ENCODE measurements at regions not wholly inside any gene's neighbourhood (a gene's known extent, or its start where the extent isn't known, plus 50 kb on each side); places are given as distances from the start of the nearest gene placed in this dataset.

DNA sequence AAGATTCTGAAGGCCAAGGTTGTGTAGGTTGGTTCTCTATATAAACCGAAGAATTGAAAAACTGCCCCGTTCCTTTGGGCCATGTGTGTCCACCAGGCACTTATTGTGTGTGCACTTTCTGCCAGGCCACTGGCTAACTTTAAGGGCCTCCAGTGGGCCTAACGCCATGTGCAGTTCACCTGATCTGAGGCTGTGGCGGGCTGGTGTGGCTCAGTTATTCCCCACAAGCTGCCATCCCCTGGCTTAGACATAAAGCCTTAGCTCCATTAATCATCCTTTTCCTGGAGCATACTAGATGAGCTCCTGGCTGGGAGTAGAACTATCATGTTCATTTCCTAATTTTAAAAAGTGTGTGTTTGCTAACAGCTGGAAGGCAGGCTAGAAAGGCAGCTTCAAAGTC, 304.1 kb upstream of the TNP1 start:
- H3K36me3 ChIP-seq (ENCODE audit: control insufficient read depth, insufficient read depth, low read length), result no peaks in the 10 kb centered on the region
- no peaks in the 10 kb centered on the region for H3K9me3 ChIP-seq (ENCODE audit: control insufficient read depth, insufficient read depth, low read depth, low read length)
- ChIA-PET POLR2A (no interaction called here), CTCF (no interaction called here)
- no peak overlapping the region for H3K27ac ChIP-seq (ENCODE audit: low read length)
- H3K4me1 ChIP-seq (ENCODE audit: control insufficient read depth, insufficient read depth, low read length), result no peaks in the 10 kb centered on the region
- BruUV-seq (replicated peaks), result no TSS peak
- no peak for TF ChIP-seq TCF7L2 (IDR thresholded peaks at IDR 0.05; ENCODE audit: low read depth, low read length)
- TF ChIP-seq, protein P1, sequence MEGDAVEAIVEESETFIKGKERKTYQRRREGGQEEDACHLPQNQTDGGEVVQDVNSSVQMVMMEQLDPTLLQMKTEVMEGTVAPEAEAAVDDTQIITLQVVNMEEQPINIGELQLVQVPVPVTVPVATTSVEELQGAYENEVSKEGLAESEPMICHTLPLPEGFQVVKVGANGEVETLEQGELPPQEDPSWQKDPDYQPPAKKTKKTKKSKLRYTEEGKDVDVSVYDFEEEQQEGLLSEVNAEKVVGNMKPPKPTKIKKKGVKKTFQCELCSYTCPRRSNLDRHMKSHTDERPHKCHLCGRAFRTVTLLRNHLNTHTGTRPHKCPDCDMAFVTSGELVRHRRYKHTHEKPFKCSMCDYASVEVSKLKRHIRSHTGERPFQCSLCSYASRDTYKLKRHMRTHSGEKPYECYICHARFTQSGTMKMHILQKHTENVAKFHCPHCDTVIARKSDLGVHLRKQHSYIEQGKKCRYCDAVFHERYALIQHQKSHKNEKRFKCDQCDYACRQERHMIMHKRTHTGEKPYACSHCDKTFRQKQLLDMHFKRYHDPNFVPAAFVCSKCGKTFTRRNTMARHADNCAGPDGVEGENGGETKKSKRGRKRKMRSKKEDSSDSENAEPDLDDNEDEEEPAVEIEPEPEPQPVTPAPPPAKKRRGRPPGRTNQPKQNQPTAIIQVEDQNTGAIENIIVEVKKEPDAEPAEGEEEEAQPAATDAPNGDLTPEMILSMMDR (IDR thresholded peaks at IDR 0.05), result no peak
- TF ChIP-seq POLR2AphosphoS5 (IDR thresholded peaks at IDR 0.05; ENCODE audit: low read depth, low read length), result no peak
- TF ChIP-seq SIN3A (IDR thresholded peaks at IDR 0.05; ENCODE audit: borderline replicate concordance, insufficient read depth, low read depth, low read length), result no peak
- TF ChIP-seq, protein P2, sequence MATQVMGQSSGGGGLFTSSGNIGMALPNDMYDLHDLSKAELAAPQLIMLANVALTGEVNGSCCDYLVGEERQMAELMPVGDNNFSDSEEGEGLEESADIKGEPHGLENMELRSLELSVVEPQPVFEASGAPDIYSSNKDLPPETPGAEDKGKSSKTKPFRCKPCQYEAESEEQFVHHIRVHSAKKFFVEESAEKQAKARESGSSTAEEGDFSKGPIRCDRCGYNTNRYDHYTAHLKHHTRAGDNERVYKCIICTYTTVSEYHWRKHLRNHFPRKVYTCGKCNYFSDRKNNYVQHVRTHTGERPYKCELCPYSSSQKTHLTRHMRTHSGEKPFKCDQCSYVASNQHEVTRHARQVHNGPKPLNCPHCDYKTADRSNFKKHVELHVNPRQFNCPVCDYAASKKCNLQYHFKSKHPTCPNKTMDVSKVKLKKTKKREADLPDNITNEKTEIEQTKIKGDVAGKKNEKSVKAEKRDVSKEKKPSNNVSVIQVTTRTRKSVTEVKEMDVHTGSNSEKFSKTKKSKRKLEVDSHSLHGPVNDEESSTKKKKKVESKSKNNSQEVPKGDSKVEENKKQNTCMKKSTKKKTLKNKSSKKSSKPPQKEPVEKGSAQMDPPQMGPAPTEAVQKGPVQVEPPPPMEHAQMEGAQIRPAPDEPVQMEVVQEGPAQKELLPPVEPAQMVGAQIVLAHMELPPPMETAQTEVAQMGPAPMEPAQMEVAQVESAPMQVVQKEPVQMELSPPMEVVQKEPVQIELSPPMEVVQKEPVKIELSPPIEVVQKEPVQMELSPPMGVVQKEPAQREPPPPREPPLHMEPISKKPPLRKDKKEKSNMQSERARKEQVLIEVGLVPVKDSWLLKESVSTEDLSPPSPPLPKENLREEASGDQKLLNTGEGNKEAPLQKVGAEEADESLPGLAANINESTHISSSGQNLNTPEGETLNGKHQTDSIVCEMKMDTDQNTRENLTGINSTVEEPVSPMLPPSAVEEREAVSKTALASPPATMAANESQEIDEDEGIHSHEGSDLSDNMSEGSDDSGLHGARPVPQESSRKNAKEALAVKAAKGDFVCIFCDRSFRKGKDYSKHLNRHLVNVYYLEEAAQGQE (IDR thresholded peaks at IDR 0.05; ENCODE audit: insufficient read depth in 1 of 2, low read depth in 2 of 2, low read length in 1 of 2), result no peak
- intact Hi-C loops (cut with micrococcal nuclease; ENCODE audit: unreplicated experiment) (no loop called here), in situ Hi-C loops (cut with HindIII; ENCODE audit: low pct_unique_long_range_greater_than_20kb, low sequenced_read_pairs) (no loop called here)
- ATAC-seq, result no peak
- no peaks in the 10 kb centered on the region for H3K27me3 ChIP-seq (ENCODE audit: control insufficient read depth, insufficient read depth, low read length)
- H3K4me3 ChIP-seq (ENCODE audit: low read depth in 2 of 2, low read length in 2 of 2), result no peak overlapping the region
- no peak for DNase-seq (ENCODE audit: low read depth, low spot score)

DNA sequence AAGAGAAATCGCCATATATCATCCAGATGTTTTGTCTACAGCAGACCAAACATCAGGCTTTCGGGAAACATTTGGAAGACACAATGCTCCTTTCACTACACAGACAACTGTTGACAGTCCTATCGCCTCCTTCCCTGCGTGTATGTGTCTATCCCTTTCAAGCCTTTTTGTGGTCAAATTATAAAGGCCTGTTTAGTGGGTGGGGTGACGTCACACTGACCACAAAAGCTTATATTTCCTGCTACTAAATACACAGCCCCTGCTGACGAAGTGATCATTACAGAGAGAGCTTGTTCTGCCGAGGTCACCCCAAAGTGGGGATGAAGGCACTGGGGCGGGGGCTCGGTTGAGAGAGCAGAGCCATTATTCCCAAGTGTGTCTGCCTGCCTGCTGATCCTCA, 302.7 kb upstream of the TNP1 start:
- Histone ChIP-seq H3K36me3 (ENCODE audit: control insufficient read depth, insufficient read depth, low read length) (no peaks in the 10 kb centered on the region), H3K27me3 (ENCODE audit: control insufficient read depth, insufficient read depth, low read length) (no peaks in the 10 kb centered on the region), H3K4me1 (ENCODE audit: control insufficient read depth, insufficient read depth, low read length) (no peaks in the 10 kb centered on the region), H3K27ac (ENCODE audit: low read length) (no peak overlapping the region), H3K9me3 (ENCODE audit: control insufficient read depth, insufficient read depth, low read depth, low read length) (no peaks in the 10 kb centered on the region), H3K4me3 (ENCODE audit: low read depth in 2 of 2, low read length in 2 of 2) (no peak overlapping the region)
- ChIA-PET CTCF (no interaction called here), POLR2A (no interaction called here)
- TF ChIP-seq SIN3A (IDR thresholded peaks at IDR 0.05; ENCODE audit: borderline replicate concordance, insufficient read depth, low read depth, low read length), result no peak
- TF ChIP-seq, protein P1 (IDR thresholded peaks at IDR 0.05), result no peak
- TF ChIP-seq, protein P2 (IDR thresholded peaks at IDR 0.05; ENCODE audit: insufficient read depth in 1 of 2, low read depth in 2 of 2, low read length in 1 of 2), result no peak
- no peak for TF ChIP-seq POLR2AphosphoS5 (IDR thresholded peaks at IDR 0.05; ENCODE audit: low read depth, low read length)
- TF ChIP-seq TCF7L2 (IDR thresholded peaks at IDR 0.05; ENCODE audit: low read depth, low read length), result no peak
- intact Hi-C loops (cut with micrococcal nuclease; ENCODE audit: unreplicated experiment), result no loop called here
- no peak for ATAC-seq
- in situ Hi-C loops (cut with HindIII; ENCODE audit: low pct_unique_long_range_greater_than_20kb, low sequenced_read_pairs), result no loop called here
- no TSS peak for BruUV-seq (replicated peaks)
- no peak for DNase-seq (ENCODE audit: low read depth, low spot score)

Data from Panc1 (cell line).